HCT116 (cell line): ENCODE measurements at regions not wholly inside any gene's neighbourhood (a gene's known extent, or its start where the extent isn't known, plus 50 kb on each side); places are given as distances from the start of the nearest gene placed in this dataset.

ENCODE experiments used
- ATAC-seq: fragments of 200-7000 bp; cut with Tn5 transposase; 2 replicates; pipeline ENCODE4 v1.9.1; 2020; ENCODE audit warnings: mild to moderate bottlenecking, moderate library complexity
- BruUV-seq: library from RNA; stranded (reverse); fragments of 400-500 nt; replicated peaks from 2 replicates; lab custom pipeline; 2021; lab: Mats Ljungman, UMichigan
- CTCF ChIA-PET: fragments of 300-600 bp; sonication (Branson Sonifier 250); formaldehyde crosslinking; loops from one replicate; lab custom pipeline; 2021; ENCODE audit warnings: antibody characterized with exemption; lab: Charles Lee
- POLR2A ChIA-PET: fragments of 300-600, 350-600 bp; sonication (Branson Sonifier 250); formaldehyde crosslinking; loops from one replicate; lab custom pipeline; 2021; ENCODE audit warnings: antibody characterized with exemption; lab: Charles Lee
- RAD21 ChIA-PET, 2 experiments: fragments of 300-600 bp; sonication (Branson Sonifier 250); formaldehyde crosslinking; loops; one replicate each; lab custom pipeline; 2023; ENCODE audit warnings: low total read pairs in 2 of 2; ENCODE audit not compliant: uncharacterized antibody in 2 of 2, unreplicated experiment in 2 of 2, low non-redundant PET in 1 of 2; lab: Charles Lee
- DNase-seq: peaks from one replicate; pipeline ENCODE4 v3.0.0-alpha.2; 2010; ENCODE audit warnings: low read depth, low spot score
- H2AFZ ChIP-seq: fragments of 200-600 bp; shearing (Covaris generic), sonication (generic); 2 replicates; pipeline ENCODE4 v1.6.1; 2017; ENCODE audit warnings: low read depth, mixed run types, mixed read lengths, antibody characterized with exemption, low read length; ENCODE audit not compliant: poor library complexity, severe bottlenecking
- H3K27ac ChIP-seq: 2 replicates; pipeline ENCODE4 v1.5.1; 2012; ENCODE audit warnings: low read depth, low read length
- H3K27me3 ChIP-seq: fragments of 200-600 bp; sonication (generic); 2 replicates; pipeline ENCODE4 v1.6.1; 2016; ENCODE audit warnings: mixed run types, low read length, mixed read lengths; ENCODE audit not compliant: insufficient read depth
- H3K36me3 ChIP-seq, 2 experiments: fragments of 200-500 bp in 1 of 2; fragments of 200-600 bp in 1 of 2; sonication (Bioruptor generic) in 1 of 2; sonication (generic) in 1 of 2; 2 replicates each; pipeline versions ENCODE4 v1.5.1 to v1.6.1; 2014 to 2016; ENCODE audit warnings: low read length in 2 of 2, inconsistent platforms in 1 of 2, mixed read lengths in 1 of 2, mixed run types in 1 of 2; ENCODE audit not compliant: insufficient read depth in 2 of 2, control insufficient read depth in 1 of 2
- H3K4me1 ChIP-seq, 2 experiments: fragments of 200-600 bp in 1 of 2; sonication (generic) in 1 of 2; 2 replicates each; pipeline versions ENCODE4 v1.5.1 to v1.6.1; 2012 to 2017; ENCODE audit warnings: low read length in 2 of 2, inconsistent platforms in 1 of 2, mild to moderate bottlenecking in 1 of 2, mixed read lengths in 1 of 2, mixed run types in 1 of 2, moderate library complexity in 1 of 2; ENCODE audit not compliant: insufficient read depth in 2 of 2, control insufficient read depth in 1 of 2
- H3K4me2 ChIP-seq: fragments of 200-600 bp; sonication (generic); 2 replicates; pipeline ENCODE4 v1.6.1; 2017; ENCODE audit warnings: mixed run types, low read length, mixed read lengths
- H3K4me3 ChIP-seq, 2 experiments: fragments of 200-600 bp in 1 of 2; sonication (generic) in 1 of 2; replicated peaks in 1 of 2; 2 replicates each; pipeline ENCODE4 v1.5.1; 2011 to 2016; ENCODE audit warnings: low read length in 2 of 2, control low read depth in 1 of 2, low read depth in 1 of 2, mild to moderate bottlenecking in 1 of 2, mixed read lengths in 1 of 2, mixed run types in 1 of 2
- H3K79me2 ChIP-seq: fragments of 200-600 bp; sonication (generic); 2 replicates; pipeline ENCODE4 v1.6.1; 2017; ENCODE audit warnings: mild to moderate bottlenecking, mixed run types, low read length, moderate library complexity, mixed read lengths; ENCODE audit not compliant: insufficient read depth
- H3K9ac ChIP-seq: fragments of 200-600 bp; sonication (generic); 2 replicates; pipeline ENCODE4 v1.6.1; 2016; ENCODE audit warnings: low read length, mixed read lengths
- H3K9me2 ChIP-seq: fragments of 200-600 bp; sonication (generic), shearing (Covaris generic); 2 replicates; pipeline ENCODE4 v1.6.1; 2017; ENCODE audit warnings: mixed run types, mild to moderate bottlenecking, moderate library complexity; ENCODE audit not compliant: insufficient read depth
- H3K9me3 ChIP-seq, 2 experiments: fragments of 200-500 bp in 1 of 2; fragments of 200-600 bp in 1 of 2; sonication (Bioruptor generic) in 1 of 2; sonication (generic) in 1 of 2; 2 replicates each; pipeline ENCODE4 v1.6.1; 2014 to 2017; ENCODE audit warnings: low read length in 2 of 2, mixed read lengths in 2 of 2, inconsistent platforms in 1 of 2, low read depth in 1 of 2, mild to moderate bottlenecking in 1 of 2, mixed run types in 1 of 2, moderate library complexity in 1 of 2; ENCODE audit not compliant: control insufficient read depth in 1 of 2, insufficient read depth in 1 of 2
- H4K20me1 ChIP-seq: fragments of 200-600 bp; sonication (generic), shearing (Covaris generic); 2 replicates; pipeline ENCODE4 v1.6.1; 2017; ENCODE audit warnings: mixed run types, mild to moderate bottlenecking, moderate library complexity; ENCODE audit not compliant: insufficient read depth
- ATF3 ChIP-seq: IDR thresholded peaks from 2 replicates; pipeline ENCODE4 v1.6.1; 2012
- CBX3 ChIP-seq: IDR thresholded peaks from 2 replicates; pipeline ENCODE4 v1.6.1; 2012; ENCODE audit warnings: low read depth
- EGR1 ChIP-seq: IDR thresholded peaks from 2 replicates; pipeline ENCODE4 v1.6.1; 2012; ENCODE audit warnings: low read depth
- ELF1 ChIP-seq: IDR thresholded peaks from 2 replicates; pipeline ENCODE4 v1.6.1; 2012; ENCODE audit warnings: low read depth, borderline replicate concordance
- EZH2 ChIP-seq: fragments of 200-600 bp; sonication (generic); IDR thresholded peaks from 2 replicates; pipeline ENCODE4 v1.6.1; 2017; ENCODE audit warnings: antibody characterized with exemption, mixed run types
- EZH2phosphoT487 ChIP-seq: fragments of 200-600 bp; IDR thresholded peaks from 2 replicates; pipeline ENCODE4 v1.6.1; 2018; ENCODE audit warnings: antibody characterized with exemption, borderline replicate concordance
- FOSL1 ChIP-seq: IDR thresholded peaks from 2 replicates; pipeline ENCODE4 v1.6.1; 2012; ENCODE audit warnings: low read depth
- JUND ChIP-seq: IDR thresholded peaks from 2 replicates; pipeline ENCODE4 v1.6.1; 2012
- POLR2A ChIP-seq: IDR thresholded peaks from 2 replicates; pipeline ENCODE4 v1.7.0; 2011; ENCODE audit warnings: borderline replicate concordance; ENCODE audit not compliant: insufficient read depth, insufficient read length; ENCODE audit errors: extremely low read depth
- RAD21 ChIP-seq: IDR thresholded peaks from 2 replicates; pipeline ENCODE4 v1.6.1; 2012; ENCODE audit warnings: low read depth, mild to moderate bottlenecking
- SIN3A ChIP-seq: IDR thresholded peaks from 2 replicates; pipeline ENCODE4 v1.6.1; 2012; ENCODE audit warnings: low read depth
- SP1 ChIP-seq: IDR thresholded peaks from 2 replicates; pipeline ENCODE4 v1.6.1; 2012; ENCODE audit warnings: low read depth
- SRF ChIP-seq: IDR thresholded peaks from 2 replicates; pipeline ENCODE4 v1.6.1; 2012; ENCODE audit warnings: low read depth
- TCF7L2 ChIP-seq: IDR thresholded peaks from 2 replicates; pipeline ENCODE4 v1.7.0; 2011; ENCODE audit warnings: borderline replicate concordance, inconsistent platforms; ENCODE audit not compliant: insufficient read depth, insufficient read length; ENCODE audit errors: extremely low read depth
- YY1 ChIP-seq: IDR thresholded peaks from 2 replicates; pipeline ENCODE4 v1.6.1; 2011; ENCODE audit warnings: low read length, low read depth, moderate library complexity, mild to moderate bottlenecking; ENCODE audit not compliant: insufficient replicate concordance; ENCODE audit errors: extremely low read depth
- ZNF274 ChIP-seq: fragments of 200-500 bp; sonication (Bioruptor generic); IDR thresholded peaks from 2 replicates; pipeline ENCODE4 v1.6.1; 2014; ENCODE audit warnings: mild to moderate bottlenecking, low read depth, low read length, inconsistent platforms
- intact Hi-C: fragments of 100-400 bp; cut with micrococcal nuclease; formaldehyde crosslinking; loops from 2 replicates; pipeline ENCODE4 v1.10.0; 2022
- TF ChIP-seq, protein P1 (sequence below): IDR thresholded peaks from 2 replicates; pipeline ENCODE4 v1.6.1; 2012; ENCODE audit warnings: low read depth
- TF ChIP-seq, protein P2 (sequence below): IDR thresholded peaks from 2 replicates; pipeline ENCODE4 v1.6.1; 2011; ENCODE audit warnings: mild to moderate bottlenecking, low read length, moderate library complexity; ENCODE audit not compliant: insufficient replicate concordance; ENCODE audit errors: extremely low read depth

DNA sequence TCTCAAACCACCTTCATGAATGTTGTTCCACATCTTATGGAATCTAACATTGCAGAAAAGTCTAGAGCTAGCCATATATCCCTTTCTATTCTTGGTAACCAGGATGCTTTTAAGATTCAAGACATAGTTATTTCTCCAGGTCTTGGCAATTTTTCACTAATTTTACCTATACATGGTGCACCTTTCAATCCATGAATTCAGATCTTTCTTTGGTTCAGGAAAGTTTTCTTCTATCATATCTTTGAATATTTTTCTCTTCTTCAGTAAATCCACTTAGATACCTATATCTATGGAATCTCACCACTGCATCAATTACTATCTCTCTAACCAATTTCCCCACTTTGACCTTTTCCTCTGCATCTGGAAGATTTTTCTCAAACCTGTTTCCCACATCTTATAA, 77.4 kb downstream of the PRLHR start:
- POLR2A ChIA-PET = no interaction called here
- RAD21 ChIA-PET = no interaction called here

More for the DNA sequence above, 77.4 kb downstream of the PRLHR start:
- TF ChIP-seq SIN3A = no peak
- TF ChIP-seq CBX3 = no peak
- no peak for TF ChIP-seq TCF7L2
- TF ChIP-seq, protein P1, sequence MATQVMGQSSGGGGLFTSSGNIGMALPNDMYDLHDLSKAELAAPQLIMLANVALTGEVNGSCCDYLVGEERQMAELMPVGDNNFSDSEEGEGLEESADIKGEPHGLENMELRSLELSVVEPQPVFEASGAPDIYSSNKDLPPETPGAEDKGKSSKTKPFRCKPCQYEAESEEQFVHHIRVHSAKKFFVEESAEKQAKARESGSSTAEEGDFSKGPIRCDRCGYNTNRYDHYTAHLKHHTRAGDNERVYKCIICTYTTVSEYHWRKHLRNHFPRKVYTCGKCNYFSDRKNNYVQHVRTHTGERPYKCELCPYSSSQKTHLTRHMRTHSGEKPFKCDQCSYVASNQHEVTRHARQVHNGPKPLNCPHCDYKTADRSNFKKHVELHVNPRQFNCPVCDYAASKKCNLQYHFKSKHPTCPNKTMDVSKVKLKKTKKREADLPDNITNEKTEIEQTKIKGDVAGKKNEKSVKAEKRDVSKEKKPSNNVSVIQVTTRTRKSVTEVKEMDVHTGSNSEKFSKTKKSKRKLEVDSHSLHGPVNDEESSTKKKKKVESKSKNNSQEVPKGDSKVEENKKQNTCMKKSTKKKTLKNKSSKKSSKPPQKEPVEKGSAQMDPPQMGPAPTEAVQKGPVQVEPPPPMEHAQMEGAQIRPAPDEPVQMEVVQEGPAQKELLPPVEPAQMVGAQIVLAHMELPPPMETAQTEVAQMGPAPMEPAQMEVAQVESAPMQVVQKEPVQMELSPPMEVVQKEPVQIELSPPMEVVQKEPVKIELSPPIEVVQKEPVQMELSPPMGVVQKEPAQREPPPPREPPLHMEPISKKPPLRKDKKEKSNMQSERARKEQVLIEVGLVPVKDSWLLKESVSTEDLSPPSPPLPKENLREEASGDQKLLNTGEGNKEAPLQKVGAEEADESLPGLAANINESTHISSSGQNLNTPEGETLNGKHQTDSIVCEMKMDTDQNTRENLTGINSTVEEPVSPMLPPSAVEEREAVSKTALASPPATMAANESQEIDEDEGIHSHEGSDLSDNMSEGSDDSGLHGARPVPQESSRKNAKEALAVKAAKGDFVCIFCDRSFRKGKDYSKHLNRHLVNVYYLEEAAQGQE = no peak
- no peak for TF ChIP-seq SRF
- TF ChIP-seq JUND = no peak
- no peak for TF ChIP-seq ELF1
- no peak for TF ChIP-seq ATF3
- TF ChIP-seq, protein P2, sequence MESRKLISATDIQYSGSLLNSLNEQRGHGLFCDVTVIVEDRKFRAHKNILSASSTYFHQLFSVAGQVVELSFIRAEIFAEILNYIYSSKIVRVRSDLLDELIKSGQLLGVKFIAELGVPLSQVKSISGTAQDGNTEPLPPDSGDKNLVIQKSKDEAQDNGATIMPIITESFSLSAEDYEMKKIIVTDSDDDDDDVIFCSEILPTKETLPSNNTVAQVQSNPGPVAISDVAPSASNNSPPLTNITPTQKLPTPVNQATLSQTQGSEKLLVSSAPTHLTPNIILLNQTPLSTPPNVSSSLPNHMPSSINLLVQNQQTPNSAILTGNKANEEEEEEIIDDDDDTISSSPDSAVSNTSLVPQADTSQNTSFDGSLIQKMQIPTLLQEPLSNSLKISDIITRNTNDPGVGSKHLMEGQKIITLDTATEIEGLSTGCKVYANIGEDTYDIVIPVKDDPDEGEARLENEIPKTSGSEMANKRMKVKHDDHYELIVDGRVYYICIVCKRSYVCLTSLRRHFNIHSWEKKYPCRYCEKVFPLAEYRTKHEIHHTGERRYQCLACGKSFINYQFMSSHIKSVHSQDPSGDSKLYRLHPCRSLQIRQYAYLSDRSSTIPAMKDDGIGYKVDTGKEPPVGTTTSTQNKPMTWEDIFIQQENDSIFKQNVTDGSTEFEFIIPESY = no peak
- no peak for TF ChIP-seq EZH2phosphoT487
- no peak for TF ChIP-seq ZNF274
- no peak for TF ChIP-seq EZH2
- no peak for TF ChIP-seq POLR2A
- TF ChIP-seq YY1 = no peak
- TF ChIP-seq SP1 = no peak
- no peak for TF ChIP-seq FOSL1
- no peak for TF ChIP-seq RAD21
- no peak for TF ChIP-seq EGR1
- Histone ChIP-seq H3K9me3 (no peaks in the 10 kb centered on the region), H3K36me3 (no peaks in the 10 kb centered on the region), H3K9ac (no peak overlapping the region), H3K4me2 (no peak overlapping the region), H3K79me2 (no peaks in the 10 kb centered on the region), H3K4me1 (peaks cover 11 to 12% of the 10 kb centered on the region in 2 experiments), H2AFZ (no peak overlapping the region), H3K4me3 (no peak overlapping the region), H3K9me2 (no peaks in the 10 kb centered on the region; the same call in 1 of the 2 replicates), H3K27ac (no peak overlapping the region), H4K20me1 (no peaks in the 10 kb centered on the region), H3K27me3 (no peaks in the 10 kb centered on the region)
- DNase-seq = no peak
- CTCF ChIA-PET = interaction anchor here (1.0 kb wide), 1 partner anchor 26 kb away, joined by 5 read pairs; no protein-coding TSS in a partner anchor
- ATAC-seq = no peak
- BruUV-seq = no TSS peak
- intact Hi-C loops = no loop called here
